Caco-2 (cell line): ENCODE measurements at regions not wholly inside any gene's neighbourhood (a gene's known extent, or its start where the extent isn't known, plus 50 kb on each side); places are given as distances from the start of the nearest gene placed in this dataset.

ENCODE experiments used
- BruUV-seq: library from RNA; stranded (reverse); fragments of 400-500 nt; replicated peaks from 2 replicates; lab custom pipeline; 2021; lab: Mats Ljungman, UMichigan
- CTCF ChIA-PET: fragments of 300-600 bp; sonication (Branson Sonifier 250); formaldehyde crosslinking; loops from one replicate; lab custom pipeline; 2022; ENCODE audit warnings: antibody characterized with exemption; lab: Charles Lee
- POLR2A ChIA-PET: fragments of 300-600 bp; sonication (Branson Sonifier 250); formaldehyde crosslinking; loops from one replicate; lab custom pipeline; 2022; ENCODE audit warnings: antibody characterized with exemption; lab: Charles Lee
- DNase-seq, 2 experiments: peaks; one replicate each; pipeline versions ENCODE4 v3.0.0 to v3.0.0-alpha.2; 2020 to 2022
- H3K27me3 ChIP-seq: replicated peaks from 2 replicates; pipeline ENCODE4 v1.6.0; 2011; ENCODE audit warnings: low read length; ENCODE audit not compliant: control insufficient read depth, insufficient read depth
- H3K36me3 ChIP-seq: 2 replicates; pipeline ENCODE4 v1.5.1; 2011; ENCODE audit warnings: low read length; ENCODE audit not compliant: control insufficient read depth, insufficient read depth
- H3K4me1 ChIP-seq: fragments of 250-450 bp; sonication (Bioruptor Pico); 2 replicates; pipeline ENCODE4 v1.5.1; 2020; ENCODE audit warnings: mild to moderate bottlenecking
- H3K4me3 ChIP-seq: 2 replicates; pipeline ENCODE4 v1.5.1; 2011; ENCODE audit warnings: low read depth, mild to moderate bottlenecking, control low read depth, low read length
- H3K9me3 ChIP-seq: fragments of 250-450 bp; sonication (Bioruptor Pico); 2 replicates; pipeline ENCODE4 v1.5.1; 2020; ENCODE audit warnings: mild to moderate bottlenecking, moderate library complexity
- H3K27ac Mint-ChIP-seq: one replicate; pipeline ENCODE4 v1.8.0; 2022; ENCODE audit warnings: mixed read lengths; ENCODE audit not compliant: unreplicated experiment
- H3K27me3 Mint-ChIP-seq: one replicate; pipeline ENCODE4 v1.8.0; 2022; ENCODE audit warnings: mixed read lengths; ENCODE audit not compliant: insufficient read depth, unreplicated experiment
- H3K36me3 Mint-ChIP-seq: one replicate; pipeline ENCODE4 v1.8.0; 2022; ENCODE audit warnings: mild to moderate bottlenecking, mixed read lengths; ENCODE audit not compliant: insufficient read depth, unreplicated experiment
- H3K4me1 Mint-ChIP-seq: one replicate; pipeline ENCODE4 v1.8.0; 2022; ENCODE audit warnings: low read depth, mixed read lengths; ENCODE audit not compliant: unreplicated experiment
- H3K4me3 Mint-ChIP-seq: one replicate; pipeline ENCODE4 v1.8.0; 2022; ENCODE audit warnings: mild to moderate bottlenecking, moderate library complexity, mixed read lengths; ENCODE audit not compliant: unreplicated experiment
- H3K9me3 Mint-ChIP-seq: one replicate; pipeline ENCODE4 v1.8.0; 2022; ENCODE audit warnings: mixed read lengths; ENCODE audit not compliant: unreplicated experiment
- CTCF ChIP-seq, 2 experiments: fragments of 200-600 bp in 1 of 2; IDR thresholded peaks; 1 replicate in 1 of 2; 2 replicates in 1 of 2; pipeline versions ENCODE4 v1.5.1 to v1.8.0; 2011 to 2022; ENCODE audit warnings: antibody characterized with exemption in 1 of 2, control low read depth in 1 of 2, inconsistent platforms in 1 of 2, low read depth in 1 of 2, low read length in 1 of 2, mild to moderate bottlenecking in 1 of 2, moderate library complexity in 1 of 2; ENCODE audit not compliant: insufficient read depth in 1 of 2, severe bottlenecking in 1 of 2, unreplicated experiment in 1 of 2
- intact Hi-C: fragments of 100-400 bp; cut with micrococcal nuclease; formaldehyde crosslinking; loops from one replicate; pipeline ENCODE4 v1.10.0; 2022; ENCODE audit not compliant: unreplicated experiment

GRCh38 chr22:49660794-49661781 lies 166.6 kb downstream of the BRD1 start:
- POLR2A ChIA-PET, result no interaction called here
- no peak for TF ChIP-seq CTCF (IDR thresholded peaks at IDR 0.05; ENCODE audit: insufficient read depth in 1 of 2, low read depth in 1 of 2, low read length in 1 of 2, severe bottlenecking in 1 of 2, unreplicated experiment in 1 of 2)
- Histone ChIP-seq H3K4me1 (no peaks in the 10 kb centered on the region), H3K27me3 (peaks cover 2% of the 10 kb centered on the region; the same call in 1 of the 2 replicates), H3K4me3 (no peak overlapping the region), H3K36me3 (no peaks in the 10 kb centered on the region), H3K9me3 (no peaks in the 10 kb centered on the region)
- CTCF ChIA-PET, result no interaction called here
- no peak overlapping the region for H3K4me3 Mint-ChIP-seq
- no TSS peak for BruUV-seq
- no peaks in the 10 kb centered on the region for H3K36me3 Mint-ChIP-seq
- H3K27ac Mint-ChIP-seq, result no peak overlapping the region
- H3K27me3 Mint-ChIP-seq, result peaks cover 24% of the 10 kb centered on the region
- no peaks in the 10 kb centered on the region for H3K9me3 Mint-ChIP-seq
- intact Hi-C loops, result no loop called here
- no peaks in the 10 kb centered on the region for H3K4me1 Mint-ChIP-seq
- DNase-seq, result no peak

- H3K4me3 Mint-ChIP-seq, result no peak overlapping the region
- H3K27me3 Mint-ChIP-seq, result peaks cover 23% of the 10 kb centered on the region
- H3K9me3 ChIP-seq, result no peaks in the 10 kb centered on the region
- no peaks in the 10 kb centered on the region for H3K4me1 ChIP-seq
- no TSS peak for BruUV-seq
- no peaks in the 10 kb centered on the region for H3K36me3 ChIP-seq
- CTCF ChIA-PET, result no interaction called here
- no peak for TF ChIP-seq CTCF (IDR thresholded peaks at IDR 0.05; ENCODE audit: insufficient read depth in 1 of 2, low read depth in 1 of 2, low read length in 1 of 2, severe bottlenecking in 1 of 2, unreplicated experiment in 1 of 2)
- H3K9me3 Mint-ChIP-seq, result no peaks in the 10 kb centered on the region
- no peaks in the 10 kb centered on the region for H3K4me1 Mint-ChIP-seq
- intact Hi-C loops, result no loop called here
- POLR2A ChIA-PET, result no interaction called here
- H3K36me3 Mint-ChIP-seq, result no peaks in the 10 kb centered on the region
- H3K27me3 ChIP-seq, result peaks cover 2% of the 10 kb centered on the region; the same call in 1 of the 2 replicates
- no peak overlapping the region for H3K4me3 ChIP-seq
- H3K27ac Mint-ChIP-seq, result no peak overlapping the region
- DNase-seq, result no peak
These were observed 167.4 kb downstream of the BRD1 start for GRCh38 chr22:49660321-49660720.

DNA sequence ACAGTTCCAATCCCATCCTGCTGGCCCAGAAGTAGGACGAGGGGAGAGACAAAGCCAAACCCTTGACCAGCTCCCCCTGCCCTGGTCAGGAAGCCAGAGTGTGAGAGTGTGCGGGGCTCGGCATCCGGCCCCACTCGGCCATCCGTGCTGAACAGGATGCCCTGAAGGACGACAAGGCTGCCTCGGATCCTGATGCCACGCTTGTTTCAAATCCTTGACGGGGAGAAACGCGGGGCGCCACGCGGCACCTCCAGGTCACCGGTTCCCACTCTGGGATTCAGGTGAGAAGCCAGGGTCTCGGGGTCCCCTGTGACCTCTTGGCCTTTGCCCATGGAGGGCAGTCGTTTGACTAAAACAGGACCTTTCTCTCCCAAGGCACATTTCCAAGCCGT lies 167.8 kb downstream of the BRD1 start:
- peak in 1 of 2 experiments; percentile 20 for DNase-seq
- H3K4me3 ChIP-seq, result no peak overlapping the region
- H3K4me3 Mint-ChIP-seq, result no peak overlapping the region
- peaks cover 22% of the 10 kb centered on the region for H3K27me3 Mint-ChIP-seq
- no peak overlapping the region for H3K27ac Mint-ChIP-seq
- no peaks in the 10 kb centered on the region for H3K4me1 ChIP-seq
- H3K9me3 Mint-ChIP-seq, result no peaks in the 10 kb centered on the region
- no peaks in the 10 kb centered on the region for H3K9me3 ChIP-seq
- ChIA-PET POLR2A (no interaction called here), CTCF (no interaction called here)
- intact Hi-C loops, result no loop called here
- BruUV-seq, result no TSS peak
- peaks cover 2% of the 10 kb centered on the region; the same call in 1 of the 2 replicates for H3K27me3 ChIP-seq
- no peaks in the 10 kb centered on the region for H3K36me3 ChIP-seq
- no peaks in the 10 kb centered on the region for H3K36me3 Mint-ChIP-seq
- TF ChIP-seq CTCF (IDR thresholded peaks at IDR 0.05; ENCODE audit: insufficient read depth in 1 of 2, low read depth in 1 of 2, low read length in 1 of 2, severe bottlenecking in 1 of 2, unreplicated experiment in 1 of 2), result no peak
- no peaks in the 10 kb centered on the region for H3K4me1 Mint-ChIP-seq
